GM18519 (cell line): ENCODE measurements at regions not wholly inside any gene's neighbourhood (a gene's known extent, or its start where the extent isn't known, plus 50 kb on each side); places are given as distances from the start of the nearest gene placed in this dataset.
A peak's percentile ranks its signal among the peaks of the same experiment; 100 is the strongest.
"Not testable (repeated sequence)": the region's sequence is repeated elsewhere in the genome, so short reads cannot be mapped to it uniquely, and the experiment has no call there.

Source experiments
- ATAC-seq: cut with Tn5 transposase; IDR thresholded peaks from one replicate; pipeline ENCODE4 v1.9.1; 2021; ENCODE audit warnings: mild to moderate bottlenecking, moderate library complexity; ENCODE audit not compliant: unreplicated experiment, low FRiP score

DNA sequence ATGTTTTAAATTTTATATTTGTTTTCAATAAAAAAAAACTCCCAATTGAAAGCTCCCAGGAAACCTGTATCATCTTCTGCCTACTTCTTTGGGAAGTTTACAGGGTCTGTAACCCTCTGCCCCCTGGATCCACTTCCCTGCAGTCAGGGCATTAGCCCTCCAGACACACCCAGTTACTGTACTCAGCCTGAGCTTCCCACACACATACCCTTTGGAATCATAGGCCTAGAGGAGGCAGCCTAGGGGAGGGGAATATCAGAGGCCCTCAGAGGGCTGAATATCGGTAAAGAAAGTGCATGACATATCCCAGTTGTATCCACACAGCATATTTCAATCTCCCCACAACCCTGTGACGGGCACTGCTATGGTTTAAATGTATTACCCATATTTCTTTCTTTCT is 56.2 kb upstream of the TFPI start:
- ATAC-seq, result not testable (repeated sequence)

DNA sequence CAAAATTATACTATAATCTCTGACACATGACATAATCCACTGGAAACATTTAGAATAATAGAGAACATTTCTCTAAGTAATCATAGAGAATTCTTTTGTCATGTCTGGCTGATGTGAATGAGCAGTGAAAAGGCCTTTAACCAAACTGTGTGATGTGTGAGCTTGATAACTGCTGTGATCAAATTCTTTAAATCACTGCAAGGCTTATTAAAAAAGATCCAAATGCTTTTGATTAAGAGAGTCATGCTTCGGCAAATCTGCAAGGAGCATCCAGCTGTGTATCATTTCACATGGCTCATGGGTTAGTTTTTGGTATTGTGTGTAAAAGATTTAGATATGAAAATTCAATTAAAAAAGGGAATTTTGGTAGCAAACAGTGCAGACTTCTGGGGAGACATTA is 58.6 kb upstream of the TFPI start:
- ATAC-seq, result no peak

DNA sequence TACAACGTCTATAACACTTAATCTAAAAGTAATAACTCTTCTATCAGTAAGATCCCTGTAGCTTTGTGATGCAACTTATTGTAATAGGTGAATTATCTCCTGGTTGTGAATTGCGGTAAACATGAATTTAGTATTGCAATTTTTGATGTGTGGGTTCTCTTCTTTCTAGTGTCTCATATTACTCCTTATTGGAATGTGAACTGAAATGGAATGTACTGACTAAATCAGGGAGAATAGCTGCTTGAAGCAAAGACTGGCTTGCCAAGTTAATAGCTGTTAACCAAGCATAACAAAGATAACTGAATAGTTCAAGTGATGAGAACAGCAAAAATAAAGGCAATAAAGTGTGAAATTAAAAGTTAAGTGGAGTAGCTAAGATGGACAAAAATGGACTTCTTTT is 60.5 kb upstream of the TFPI start:
- ATAC-seq, result no peak

DNA sequence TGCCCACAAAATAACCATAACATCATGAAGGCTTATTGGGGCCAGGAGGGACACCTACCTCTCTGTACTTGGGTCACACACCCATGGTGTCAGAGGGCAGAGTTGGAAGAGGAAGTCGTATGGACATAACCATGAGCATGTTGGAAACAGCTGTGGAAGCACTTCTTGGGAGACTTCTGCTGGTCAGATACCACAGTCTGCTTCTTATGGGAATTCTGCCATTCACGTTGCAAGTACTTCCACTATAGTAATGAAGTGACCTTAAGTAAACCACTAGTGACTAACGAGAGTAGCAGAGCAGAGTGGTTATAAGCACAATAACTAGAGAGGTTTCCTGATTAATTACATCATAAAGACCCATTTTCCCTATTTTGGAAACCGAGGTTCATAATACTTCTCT is 61.1 kb upstream of the TFPI start:
- ATAC-seq, result no peak

DNA sequence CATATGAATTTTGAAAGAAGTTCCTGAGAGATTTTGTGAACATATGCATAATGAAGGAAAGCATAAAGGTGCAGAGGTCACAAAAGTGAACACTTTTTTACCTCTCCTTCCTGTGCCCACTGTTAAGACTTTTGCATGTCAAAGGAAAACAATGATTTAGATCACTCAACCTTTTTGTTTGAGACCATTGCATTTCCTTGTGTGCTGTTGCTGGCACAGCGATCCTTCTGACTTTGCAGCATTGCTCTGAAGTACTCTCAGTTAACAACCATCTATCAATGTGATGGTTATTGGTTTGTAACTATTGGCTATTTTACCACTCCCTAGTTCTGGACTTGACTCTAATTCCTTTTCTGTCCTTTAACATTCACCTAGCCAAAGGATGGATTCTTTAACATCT is 61.7 kb upstream of the TFPI start:
- ATAC-seq, result no peak

DNA sequence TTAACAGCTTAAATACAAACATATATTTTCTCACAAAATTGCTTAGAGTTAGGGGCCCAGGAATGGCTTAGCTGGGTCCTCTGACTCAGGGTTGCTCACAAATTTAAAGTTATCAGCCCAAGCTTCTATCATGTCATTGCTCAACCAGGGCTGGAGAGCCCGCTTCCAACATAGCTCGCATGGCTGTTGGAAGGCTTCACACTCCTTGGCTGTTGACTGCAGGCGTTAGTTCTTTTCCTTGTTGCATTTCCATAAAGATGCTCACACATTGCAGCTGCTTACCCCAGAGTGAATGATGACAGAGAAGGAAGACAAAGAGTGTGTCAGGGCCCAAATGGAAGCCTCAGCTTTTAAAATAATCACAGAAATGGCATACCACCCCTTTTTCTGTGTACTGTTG is 62.9 kb upstream of the TFPI start:
- ATAC-seq, result no peak

DNA sequence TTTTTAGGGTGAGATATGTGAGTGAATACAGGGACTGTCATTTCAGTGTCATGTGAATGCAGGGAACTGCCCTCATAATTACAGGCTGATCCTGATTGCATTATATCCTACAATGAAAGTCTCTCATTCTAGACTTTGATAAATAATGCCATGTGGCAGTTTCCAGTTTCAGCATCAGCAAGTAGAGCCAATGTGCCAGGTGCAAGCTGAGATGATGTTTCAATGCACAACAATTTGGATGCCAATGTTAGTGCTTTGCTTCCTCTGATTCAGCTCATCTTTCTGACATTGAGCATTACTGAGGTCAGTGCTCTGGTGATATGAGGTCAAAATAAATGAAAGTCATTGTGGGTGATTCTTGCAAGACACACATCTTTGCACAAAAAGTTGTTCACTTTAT is 63.7 kb upstream of the TFPI start:
- ATAC-seq, result no peak

DNA sequence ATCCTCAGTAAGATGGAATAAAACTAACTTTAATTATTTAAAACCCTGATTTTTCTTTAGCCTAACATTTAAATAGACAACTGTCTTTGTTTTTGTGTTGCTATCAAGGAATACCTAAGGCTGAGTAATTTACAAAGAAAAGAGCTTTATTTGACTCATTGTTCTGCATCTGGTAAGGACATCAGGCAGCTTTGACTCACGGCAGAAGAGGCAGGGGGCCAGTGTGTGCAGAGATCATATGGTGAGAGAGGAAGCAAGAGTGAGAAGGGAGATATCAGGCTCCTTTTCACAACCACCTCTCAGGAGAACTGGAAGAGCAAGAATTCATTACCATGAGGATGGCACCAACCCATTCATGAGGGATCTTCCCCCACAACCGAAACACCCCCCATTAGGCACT is 64.6 kb upstream of the TFPI start:
- no peak for ATAC-seq

DNA sequence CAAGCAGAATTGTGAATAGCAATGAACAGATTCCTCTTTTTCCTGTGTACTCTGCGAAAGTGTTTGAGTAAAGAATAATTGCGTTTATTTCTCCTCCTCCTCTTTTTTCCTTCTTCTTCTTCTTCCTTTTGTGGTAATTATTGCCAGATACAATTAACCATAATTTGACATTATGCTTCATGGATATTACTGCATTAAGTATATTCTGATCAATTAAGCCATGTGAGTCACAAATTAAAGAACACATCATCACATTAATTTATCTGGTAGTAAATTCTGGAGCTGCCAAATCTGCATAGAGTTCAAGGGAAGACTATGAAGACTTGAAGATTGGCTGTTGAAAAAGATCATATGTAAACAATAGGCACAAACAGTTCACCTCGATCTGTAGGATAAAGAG is 72.9 kb upstream of the TFPI start:
- ATAC-seq, result no peak

DNA sequence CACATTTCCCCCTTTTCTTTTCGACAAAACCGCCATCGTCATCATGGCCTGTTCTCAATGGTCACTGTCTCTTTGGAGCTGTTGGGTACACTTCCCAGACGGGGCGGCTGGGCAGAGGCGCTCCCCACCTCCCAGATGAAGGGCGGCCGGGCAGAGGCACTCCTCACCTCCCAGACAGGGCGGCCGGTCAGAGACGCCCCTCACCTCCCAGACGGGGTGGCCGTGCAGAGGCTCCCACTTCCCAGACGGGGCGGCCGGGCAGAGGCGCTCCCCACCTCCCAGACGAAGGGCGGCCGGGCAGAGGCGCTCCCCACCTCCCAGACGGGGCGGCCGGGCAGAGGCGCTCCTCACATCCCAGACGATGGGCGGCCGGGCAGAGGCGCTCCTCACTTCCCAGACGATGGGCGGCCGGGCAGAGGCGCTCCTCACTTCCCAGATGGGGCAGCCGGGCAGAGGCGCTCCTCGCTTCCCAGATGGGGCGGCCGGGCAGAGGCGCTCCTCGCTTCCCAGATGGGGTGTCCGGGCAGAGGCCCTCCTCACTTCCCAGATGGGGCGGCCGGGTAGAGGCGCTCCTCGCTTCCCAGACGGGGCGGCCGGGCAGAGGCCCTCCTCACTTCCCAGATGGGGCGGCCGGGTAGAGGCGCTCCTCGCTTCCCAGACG is 82.6 kb upstream of the TFPI start:
- not testable (repeated sequence) for ATAC-seq

DNA sequence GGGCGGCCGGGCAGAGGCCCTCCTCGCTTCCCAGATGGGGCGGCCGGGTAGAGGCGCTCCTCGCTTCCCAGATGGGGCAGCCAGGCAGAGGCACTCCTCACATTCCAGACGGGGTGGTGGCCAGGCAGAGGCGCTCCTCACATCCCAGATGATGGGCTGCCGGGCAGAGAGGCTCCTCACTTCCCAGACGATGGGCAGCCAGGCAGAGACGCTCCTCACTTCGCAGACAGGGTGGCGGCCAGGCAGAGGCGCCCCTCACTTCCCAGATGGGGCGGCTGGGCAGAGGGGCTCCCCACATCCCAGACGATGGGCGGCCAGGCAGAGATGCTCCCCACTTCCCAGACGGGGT is 83.1 kb upstream of the TFPI start:
- ATAC-seq, result not testable (repeated sequence)

DNA sequence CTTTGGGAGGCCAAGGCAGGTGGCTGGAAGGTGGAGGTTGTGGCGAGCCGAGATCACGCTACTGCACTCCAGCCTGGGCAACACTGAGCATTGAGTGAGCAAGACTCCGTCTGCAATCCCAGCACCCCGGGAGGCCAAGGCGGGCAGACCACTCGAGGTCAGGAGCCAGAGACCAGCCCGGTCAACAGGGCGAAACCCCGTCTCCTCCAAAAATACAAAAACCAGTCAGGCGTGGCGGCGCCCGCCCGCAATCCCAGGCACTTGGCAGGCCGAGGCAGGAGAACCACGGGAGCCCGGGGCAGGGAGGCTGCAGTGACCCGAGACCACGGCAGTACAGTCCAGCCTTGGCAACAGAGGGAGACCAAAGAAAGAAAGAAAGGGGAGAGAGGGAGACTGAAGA is 83.5 kb upstream of the TFPI start:
- not testable (repeated sequence) for ATAC-seq

DNA sequence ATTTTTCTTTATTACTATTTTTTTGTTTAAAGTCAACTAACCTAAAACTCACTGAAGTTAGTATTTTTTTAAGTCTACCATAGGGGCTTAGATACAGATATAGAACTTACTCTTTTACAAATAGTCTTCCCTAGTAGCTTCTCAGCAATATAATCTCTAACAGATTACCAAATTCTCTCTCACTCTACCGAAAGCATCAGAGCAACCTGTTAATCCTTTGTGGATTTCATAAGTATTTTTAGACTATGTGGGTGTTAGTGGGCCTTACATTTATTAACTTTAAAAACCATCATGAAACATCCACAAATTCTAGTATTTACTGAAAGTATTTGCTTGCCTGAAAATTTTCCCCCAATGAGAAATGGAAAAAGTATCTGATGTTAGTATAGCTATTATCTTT is 84.6 kb upstream of the TFPI start:
- ATAC-seq, result no peak

DNA sequence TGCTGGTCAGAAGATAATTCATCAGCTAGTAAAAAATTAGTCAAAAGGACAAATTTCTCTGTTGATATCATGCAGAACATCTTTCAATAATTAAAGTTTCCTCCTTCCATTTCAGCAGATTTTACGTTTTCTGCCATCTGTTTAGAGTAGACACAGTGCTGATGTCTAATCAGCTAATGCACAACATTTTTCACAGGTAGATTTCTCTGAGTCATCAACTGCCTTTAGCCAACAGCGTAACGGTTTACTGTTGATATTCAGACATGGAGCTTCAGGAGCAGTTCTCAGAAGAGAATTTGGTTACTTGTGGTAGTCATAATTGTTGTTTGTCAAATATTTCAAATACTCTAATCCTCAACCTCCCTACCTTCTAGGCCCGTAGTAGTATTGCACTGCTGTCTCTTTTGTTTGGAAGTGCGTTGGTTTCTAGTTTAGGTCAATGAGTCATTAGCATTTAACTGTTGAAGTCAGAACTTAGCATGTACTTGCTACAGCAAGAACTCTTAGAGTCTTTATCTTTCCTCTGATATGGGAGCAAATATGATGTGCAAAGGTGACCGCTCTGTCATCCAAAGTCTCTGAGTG is 86.8 kb upstream of the TFPI start:
- no peak for ATAC-seq

DNA sequence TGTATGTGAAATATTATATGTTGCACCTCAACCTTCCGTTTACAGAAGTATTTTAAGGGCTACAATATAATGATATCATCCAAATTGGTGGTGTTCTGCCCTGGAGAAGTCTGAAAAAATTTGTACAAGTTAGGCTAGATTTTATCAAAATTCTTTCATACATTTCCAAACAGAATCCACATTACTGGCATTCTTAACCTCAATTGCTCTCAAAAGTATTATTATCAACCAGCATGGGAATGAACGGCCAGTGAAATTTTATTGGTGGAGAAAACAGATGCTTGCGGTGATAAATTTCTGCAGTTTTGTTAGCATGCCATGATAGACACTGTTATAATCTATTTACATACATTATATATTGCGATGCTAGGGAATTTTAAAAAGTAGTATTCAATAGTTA is 88.3 kb upstream of the TFPI start:
- ATAC-seq, result no peak

DNA sequence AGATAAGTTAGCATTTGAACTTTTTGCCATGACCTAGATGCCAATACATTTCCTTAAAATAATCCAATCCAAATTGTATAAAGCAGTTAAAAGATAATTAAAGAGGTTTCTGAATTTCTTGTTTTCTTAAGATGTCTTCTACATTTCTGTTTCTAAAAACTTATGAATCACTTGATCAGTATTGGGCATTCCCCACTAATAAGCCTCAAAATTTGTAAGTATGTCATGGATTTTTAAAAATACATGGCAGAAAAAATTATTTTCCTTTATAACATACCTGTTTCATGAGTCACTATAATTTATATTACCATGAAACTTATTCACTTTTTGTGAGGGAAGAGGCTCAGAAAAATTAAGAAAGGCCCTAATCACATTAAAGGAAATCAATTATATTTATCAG is 90.3 kb upstream of the TFPI start:
- no peak for ATAC-seq

DNA sequence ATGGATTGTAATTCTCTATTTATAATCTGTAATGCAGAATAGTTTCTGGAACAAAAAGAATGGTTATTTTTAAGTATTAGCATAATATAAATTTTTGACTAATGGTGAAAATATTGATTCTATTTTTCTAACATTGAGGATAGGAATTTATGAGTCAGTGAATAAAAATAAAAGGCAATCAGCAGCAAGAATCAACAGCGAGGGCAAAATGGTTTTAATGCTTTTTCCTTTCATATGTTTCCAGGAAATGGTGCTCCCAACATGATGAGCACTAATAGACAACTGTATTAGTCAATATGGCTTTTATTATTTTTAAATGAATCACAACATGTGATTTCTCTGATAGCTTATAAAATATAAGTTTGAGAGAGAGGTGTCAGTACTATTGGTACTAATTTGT is 90.7 kb upstream of the TFPI start:
- no peak for ATAC-seq

DNA sequence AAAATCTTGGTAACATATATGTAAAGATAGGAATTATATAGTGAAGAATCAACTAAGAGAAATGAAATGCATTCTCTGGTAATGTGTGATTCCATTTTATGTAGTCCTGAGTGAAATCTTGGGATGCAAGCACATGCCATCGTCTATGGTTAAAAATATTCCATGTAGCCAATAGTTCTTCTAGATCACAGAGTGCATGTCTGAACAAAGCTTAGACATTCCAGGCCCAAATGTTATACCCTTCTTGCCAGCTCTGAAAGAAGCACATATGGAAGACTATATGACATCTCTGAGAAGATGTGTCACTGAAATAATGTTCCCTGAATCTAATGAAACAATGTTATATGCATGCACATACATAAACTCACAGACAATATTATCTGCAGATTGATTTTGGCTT is 92.3 kb upstream of the TFPI start:
- ATAC-seq, result no peak

DNA sequence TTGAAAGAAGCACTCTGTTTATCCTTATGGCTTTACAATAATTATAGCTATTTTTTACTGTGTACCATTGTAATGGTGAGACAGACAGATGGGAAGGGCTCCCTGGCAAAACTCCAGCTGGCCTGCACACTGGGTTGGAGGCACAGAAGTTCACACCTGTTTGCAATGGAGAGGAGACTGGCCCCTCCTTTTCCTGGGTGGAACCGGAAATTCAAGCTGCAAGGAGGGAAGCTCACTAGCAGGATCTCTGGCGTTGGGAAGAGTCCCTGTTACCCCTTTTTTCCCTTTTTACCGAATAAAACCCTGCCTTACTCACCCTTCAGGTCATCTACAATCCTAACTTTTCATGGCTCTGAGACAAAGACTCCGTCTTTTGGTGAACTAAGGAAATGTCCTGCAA is 100.3 kb upstream of the TFPI start:
- no peak for ATAC-seq

DNA sequence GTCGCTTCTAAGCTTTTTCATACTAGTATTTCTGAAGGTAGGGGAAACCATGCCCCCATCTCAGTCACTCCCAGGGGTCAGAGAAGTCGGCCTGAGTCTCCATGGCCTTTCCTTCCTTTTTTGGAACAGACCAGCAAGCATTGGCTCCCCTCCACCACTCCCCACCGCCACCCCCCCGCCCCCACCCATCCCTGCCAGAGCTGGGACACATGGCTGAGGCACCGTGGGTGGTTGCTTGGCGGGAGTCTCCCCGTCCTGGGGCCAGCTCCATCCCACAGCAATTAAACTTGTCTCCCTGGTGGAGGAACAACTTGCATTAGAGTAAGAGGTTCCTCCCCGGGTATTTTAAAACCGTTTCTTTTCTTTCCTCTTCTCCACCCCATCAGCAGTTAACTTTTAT is 100.8 kb upstream of the TFPI start:
- ATAC-seq, result no peak

DNA sequence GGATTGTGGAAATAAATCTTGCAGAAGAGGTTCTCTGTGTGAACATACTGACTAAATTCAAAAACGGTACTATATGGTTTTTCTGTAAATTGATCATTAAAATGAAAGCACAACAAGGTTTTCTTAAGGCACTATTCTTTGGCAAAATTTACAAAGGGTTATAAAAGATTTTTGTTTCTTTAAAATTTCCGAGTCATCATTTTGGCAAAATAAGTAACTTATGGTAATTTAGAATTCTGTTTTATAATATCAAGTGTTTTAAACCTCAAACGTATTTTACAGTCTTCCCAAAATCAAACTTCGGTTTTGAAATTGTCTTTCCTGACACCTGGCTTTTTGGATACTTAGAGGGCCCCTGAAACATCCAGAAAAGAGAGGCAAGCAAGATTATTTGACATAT is 101.9 kb upstream of the TFPI start:
- no peak for ATAC-seq

DNA sequence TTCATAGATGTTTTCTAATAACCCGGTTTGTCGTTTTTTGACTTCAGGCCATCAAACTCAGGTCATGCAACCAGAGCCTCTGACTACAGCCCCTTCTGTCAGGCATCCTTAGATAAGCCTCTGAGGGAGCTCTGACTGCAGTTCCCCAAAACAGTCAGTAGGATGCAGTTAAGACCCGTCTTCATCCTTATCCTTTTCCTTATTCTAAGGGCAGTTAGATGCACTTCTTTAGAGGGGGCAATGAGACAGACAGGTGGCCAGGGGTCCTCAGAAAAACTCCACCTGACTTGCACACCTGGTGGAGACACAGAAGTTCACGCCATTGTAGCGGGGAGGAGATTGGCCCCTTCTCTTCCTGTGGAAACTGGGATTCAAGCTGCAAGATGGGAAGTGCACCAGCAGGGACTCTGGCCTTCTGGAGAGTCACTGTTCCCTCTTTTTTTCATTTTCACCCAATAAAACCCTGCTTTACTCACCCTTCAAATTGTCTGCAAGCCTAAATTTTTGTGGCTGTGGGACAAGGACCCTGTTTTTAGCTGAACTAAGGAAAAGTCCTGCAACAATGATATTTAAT is 104.8 kb upstream of the TFPI start:
- ATAC-seq, result peak; percentile 51

DNA sequence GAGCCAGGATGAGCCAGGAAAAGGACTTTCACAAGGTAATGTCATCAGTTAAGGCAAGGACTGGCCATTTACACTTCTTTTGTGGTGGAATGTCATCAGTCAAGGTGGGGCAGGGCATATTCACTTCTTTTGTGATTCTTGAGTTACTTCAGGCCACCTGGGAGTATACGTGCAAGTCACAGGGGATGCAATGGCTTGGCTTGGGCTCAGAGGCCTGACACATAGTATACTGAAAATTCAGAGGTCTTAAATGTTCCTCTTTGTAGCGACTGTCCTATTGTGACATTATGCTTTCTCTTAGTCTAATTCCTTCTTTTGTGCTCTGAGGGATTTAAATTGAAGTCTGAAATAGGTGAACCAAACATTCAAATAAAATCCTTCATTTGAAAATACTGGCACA is 121.8 kb upstream of the TFPI start:
- not testable (repeated sequence) for ATAC-seq
